H9 (cell line): ENCODE measurements at regions not wholly inside any gene's neighbourhood (a gene's known extent, or its start where the extent isn't known, plus 50 kb on each side); places are given as distances from the start of the nearest gene placed in this dataset.
A peak's percentile ranks its signal among the peaks of the same experiment; 100 is the strongest.

Source experiments
- DNase-seq: peaks from one replicate; pipeline ENCODE4 v3.0.0-alpha.2; 2017
- H2AFZ ChIP-seq: one replicate; pipeline ENCODE4 v1.6.1; 2013; ENCODE audit warnings: mild to moderate bottlenecking, low read length, control low read depth, moderate library complexity
- H2AK5ac ChIP-seq: 2 replicates; pipeline ENCODE4 v1.6.1; 2013; ENCODE audit warnings: low read length, control low read depth, mixed read lengths; ENCODE audit not compliant: insufficient read length
- H2BK120ac ChIP-seq: one replicate; pipeline ENCODE4 v1.6.1; 2013; ENCODE audit warnings: low read depth, mild to moderate bottlenecking, low read length, control low read depth, inconsistent platforms; ENCODE audit not compliant: poor library complexity, severe bottlenecking
- H2BK12ac ChIP-seq: 2 replicates; pipeline ENCODE4 v1.6.1; 2013; ENCODE audit warnings: low read length, control low read depth, mixed read lengths, low read depth; ENCODE audit not compliant: insufficient read length
- H2BK15ac ChIP-seq: 2 replicates; pipeline ENCODE4 v1.6.1; 2013; ENCODE audit warnings: low read depth, low read length, control low read depth
- H2BK20ac ChIP-seq: one replicate; pipeline ENCODE4 v1.6.1; 2013; ENCODE audit warnings: low read depth, mild to moderate bottlenecking, low read length, control low read depth, inconsistent platforms; ENCODE audit not compliant: poor library complexity, severe bottlenecking
- H2BK5ac ChIP-seq: 2 replicates; pipeline ENCODE4 v1.6.1; 2013; ENCODE audit warnings: low read length, control low read depth, mixed read lengths; ENCODE audit not compliant: insufficient read length
- H3K14ac ChIP-seq: 2 replicates; pipeline ENCODE4 v1.6.1; 2013; ENCODE audit warnings: low read length, control low read depth; ENCODE audit not compliant: insufficient read depth
- H3K18ac ChIP-seq: 2 replicates; pipeline ENCODE4 v1.6.1; 2013; ENCODE audit warnings: low read depth, mild to moderate bottlenecking, mixed read lengths, low read length, control low read depth; ENCODE audit not compliant: insufficient read length
- H3K23ac ChIP-seq: 2 replicates; pipeline ENCODE4 v1.6.1; 2013; ENCODE audit warnings: low read length, control low read depth, mixed read lengths, low read depth; ENCODE audit not compliant: insufficient read length
- H3K23me2 ChIP-seq: 2 replicates; pipeline ENCODE4 v1.6.1; 2013; ENCODE audit warnings: low read depth, mild to moderate bottlenecking, mixed read lengths, low read length, control low read depth; ENCODE audit not compliant: insufficient read length, poor library complexity, severe bottlenecking
- H3K27ac ChIP-seq: 2 replicates; pipeline ENCODE4 v1.5.1; 2013; ENCODE audit warnings: low read length, control low read depth, mixed read lengths, low read depth; ENCODE audit not compliant: insufficient read length
- H3K27me3 ChIP-seq: 2 replicates; pipeline ENCODE4 v1.6.1; 2013; ENCODE audit warnings: low read length, control low read depth, inconsistent platforms; ENCODE audit not compliant: insufficient read depth
- H3K4ac ChIP-seq: 2 replicates; pipeline ENCODE4 v1.6.1; 2013; ENCODE audit warnings: low read depth, mild to moderate bottlenecking, control low read depth, inconsistent platforms, low read length, moderate library complexity
- H3K4me1 ChIP-seq: 2 replicates; pipeline ENCODE4 v1.6.1; 2013; ENCODE audit warnings: low read length, control low read depth, inconsistent platforms; ENCODE audit not compliant: insufficient read depth
- H3K4me2 ChIP-seq: 2 replicates; pipeline ENCODE4 v1.6.1; 2013; ENCODE audit warnings: low read length, control low read depth, mixed read lengths; ENCODE audit not compliant: insufficient read length, insufficient read depth
- H3K56ac ChIP-seq: 2 replicates; pipeline ENCODE4 v1.6.1; 2013; ENCODE audit warnings: low read depth, mild to moderate bottlenecking, mixed read lengths, low read length, control low read depth; ENCODE audit not compliant: insufficient read length
- H3K79me1 ChIP-seq: 2 replicates; pipeline ENCODE4 v1.6.1; 2013; ENCODE audit warnings: low read depth, mild to moderate bottlenecking, moderate library complexity, low read length, control low read depth, inconsistent platforms; ENCODE audit not compliant: insufficient read depth, poor library complexity, severe bottlenecking
- H3K79me2 ChIP-seq: 2 replicates; pipeline ENCODE4 v1.6.1; 2013; ENCODE audit warnings: low read length, control low read depth, inconsistent platforms; ENCODE audit not compliant: insufficient read depth
- H3K9ac ChIP-seq: 2 replicates; pipeline ENCODE4 v1.6.1; 2013; ENCODE audit warnings: low read length, control low read depth, mixed read lengths; ENCODE audit not compliant: insufficient read length; ENCODE audit errors: extremely low read depth
- H3K9me3 ChIP-seq: one replicate; pipeline ENCODE4 v1.6.1; 2013; ENCODE audit warnings: low read depth, low read length, inconsistent platforms; ENCODE audit not compliant: control insufficient read depth
- H3T11ph ChIP-seq: one replicate; pipeline ENCODE4 v1.6.1; 2013; ENCODE audit warnings: mild to moderate bottlenecking, low read length, control low read depth, inconsistent platforms
- H4K20me1 ChIP-seq: one replicate; pipeline ENCODE4 v1.6.1; 2013; ENCODE audit not compliant: control insufficient read depth, insufficient read length, insufficient read depth
- H4K5ac ChIP-seq: 2 replicates; pipeline ENCODE4 v1.6.1; 2013; ENCODE audit warnings: low read depth, mild to moderate bottlenecking, mixed read lengths, low read length, control low read depth; ENCODE audit not compliant: insufficient read length
- H4K8ac ChIP-seq: replicated peaks from 2 replicates; pipeline ENCODE4 v1.6.1; 2013; ENCODE audit warnings: low read length, control low read depth, mixed read lengths, low read depth; ENCODE audit not compliant: insufficient read length
- H4K91ac ChIP-seq: 2 replicates; pipeline ENCODE4 v1.6.1; 2013; ENCODE audit warnings: low read depth, mild to moderate bottlenecking, moderate library complexity, mixed read lengths, low read length, control low read depth; ENCODE audit not compliant: insufficient read length
- H3K27ac Mint-ChIP-seq, 3 experiments: 2 replicates in 2 of 3; 3 replicates in 1 of 3; pipeline ENCODE4 v1.8.0; 2020 to 2021; ENCODE audit warnings: mixed read lengths in 3 of 3, mild to moderate bottlenecking in 1 of 3, moderate library complexity in 1 of 3
- H3K27me3 Mint-ChIP-seq: 2 replicates; pipeline ENCODE4 v1.8.0; 2021; ENCODE audit warnings: low read depth, mild to moderate bottlenecking, moderate library complexity, mixed read lengths
- H3K36me3 Mint-ChIP-seq, 3 experiments: 2 replicates in 2 of 3; 3 replicates in 1 of 3; pipeline ENCODE4 v1.8.0; 2020 to 2021; ENCODE audit warnings: low read depth in 3 of 3, mixed read lengths in 3 of 3; ENCODE audit not compliant: insufficient read depth in 1 of 3
- H3K4me1 Mint-ChIP-seq, 2 experiments: 2 replicates each; pipeline ENCODE4 v1.8.0; 2020; ENCODE audit warnings: mixed read lengths in 2 of 2
- H3K4me3 Mint-ChIP-seq, 2 experiments: 2 replicates in 1 of 2; 3 replicates in 1 of 2; pipeline ENCODE4 v1.8.0; 2020 to 2021; ENCODE audit warnings: mild to moderate bottlenecking in 2 of 2, mixed read lengths in 2 of 2, moderate library complexity in 1 of 2
- H3K9me3 Mint-ChIP-seq, 2 experiments: 2 replicates in 1 of 2; 3 replicates in 1 of 2; pipeline ENCODE4 v1.8.0; 2020; ENCODE audit warnings: mild to moderate bottlenecking in 2 of 2, mixed read lengths in 2 of 2, moderate library complexity in 1 of 2
- CTCF ChIP-seq: fragments of 200-600 bp; sonication (generic); conservative IDR thresholded peaks from 3 replicates; pipeline ENCODE4 v1.8.0; 2021; ENCODE audit warnings: antibody characterized with exemption, mild to moderate bottlenecking
- WGBS: extraction: QIAGEN DNeasy Blood & Tissue Kit; methylation state at CpG from one replicate; pipeline ENCODE4 v1.1.7; 2013; ENCODE audit warnings: missing lambda C conversion rate, low lambda C conversion rate, mixed read lengths; ENCODE audit not compliant: insufficient read length; ENCODE audit errors: extremely low coverage; 5-methylcytosine and 5-hydroxymethylcytosine counted together

- H3K56ac ChIP-seq, result no peak overlapping the region
- no peak overlapping the region for H2BK20ac ChIP-seq
- no peaks in the 10 kb centered on the region for H4K20me1 ChIP-seq
- Mint-ChIP-seq H3K36me3 (no peaks in the 10 kb centered on the region; a peak in 1 of 7 replicates), H3K9me3 (0 out of 5 replicates have a peak, but pooled peaks cover 0 to 3% of the 10 kb centered on the region in 2 experiments), H3K4me3 (no peak overlapping the region), H3K27ac (peak overlapping the region in 1 of 3 experiments; percentile 44; a peak in 1 of 7 replicates), H3K4me1 (peaks cover 2 to 5% of the 10 kb centered on the region in 2 experiments; a peak in 3 of 4 replicates), H3K27me3 (no peaks in the 10 kb centered on the region)
- H2BK120ac ChIP-seq, result no peak overlapping the region
- H4K91ac ChIP-seq, result no peak overlapping the region
- no peak overlapping the region for H4K5ac ChIP-seq
- no peak overlapping the region for H4K8ac ChIP-seq
- no peak overlapping the region for H2AK5ac ChIP-seq
- no peak overlapping the region for H2BK15ac ChIP-seq
- no peaks in the 10 kb centered on the region for H3K79me2 ChIP-seq
- H3K4me2 ChIP-seq, result no peak overlapping the region
- no peak overlapping the region for H2AFZ ChIP-seq
- no peak overlapping the region for H3T11ph ChIP-seq
- no peaks in the 10 kb centered on the region for H3K27me3 ChIP-seq
- no peak overlapping the region for H2BK12ac ChIP-seq
- no peak overlapping the region for H3K14ac ChIP-seq
- 0 out of 2 replicates have a peak, but pooled peaks cover 3% of the 10 kb centered on the region for H3K4me1 ChIP-seq
- TF ChIP-seq CTCF, result no peak
- H3K27ac ChIP-seq, result no peak overlapping the region
- H3K79me1 ChIP-seq, result no peaks in the 10 kb centered on the region
- H3K23me2 ChIP-seq, result no peaks in the 10 kb centered on the region
- H3K23ac ChIP-seq, result no peak overlapping the region
- H3K9me3 ChIP-seq, result no peaks in the 10 kb centered on the region
- DNase-seq, result no peak
- H3K4ac ChIP-seq, result no peak overlapping the region
- H3K9ac ChIP-seq, result no peak overlapping the region
- H3K18ac ChIP-seq, result no peak overlapping the region
- no CpG with 5 or more reads among the region's 2 CpGs for WGBS
- H2BK5ac ChIP-seq, result no peak overlapping the region
Observed at GRCh38 chr13:56670563-56670962, 470.2 kb upstream of the PRR20A start.
